HG03432 (cell line): ENCODE measurements at regions not wholly inside any gene's neighbourhood (a gene's known extent, or its start where the extent isn't known, plus 50 kb on each side); places are given as distances from the start of the nearest gene placed in this dataset.
"Not testable (repeated sequence)": the region's sequence is repeated elsewhere in the genome, so short reads cannot be mapped to it uniquely, and the experiment has no call there.

ENCODE experiments used
- ATAC-seq: cut with Tn5 transposase; IDR thresholded peaks from one replicate; pipeline ENCODE4 v1.9.1; 2021; ENCODE audit warnings: mild to moderate bottlenecking, moderate library complexity; ENCODE audit not compliant: unreplicated experiment

DNA sequence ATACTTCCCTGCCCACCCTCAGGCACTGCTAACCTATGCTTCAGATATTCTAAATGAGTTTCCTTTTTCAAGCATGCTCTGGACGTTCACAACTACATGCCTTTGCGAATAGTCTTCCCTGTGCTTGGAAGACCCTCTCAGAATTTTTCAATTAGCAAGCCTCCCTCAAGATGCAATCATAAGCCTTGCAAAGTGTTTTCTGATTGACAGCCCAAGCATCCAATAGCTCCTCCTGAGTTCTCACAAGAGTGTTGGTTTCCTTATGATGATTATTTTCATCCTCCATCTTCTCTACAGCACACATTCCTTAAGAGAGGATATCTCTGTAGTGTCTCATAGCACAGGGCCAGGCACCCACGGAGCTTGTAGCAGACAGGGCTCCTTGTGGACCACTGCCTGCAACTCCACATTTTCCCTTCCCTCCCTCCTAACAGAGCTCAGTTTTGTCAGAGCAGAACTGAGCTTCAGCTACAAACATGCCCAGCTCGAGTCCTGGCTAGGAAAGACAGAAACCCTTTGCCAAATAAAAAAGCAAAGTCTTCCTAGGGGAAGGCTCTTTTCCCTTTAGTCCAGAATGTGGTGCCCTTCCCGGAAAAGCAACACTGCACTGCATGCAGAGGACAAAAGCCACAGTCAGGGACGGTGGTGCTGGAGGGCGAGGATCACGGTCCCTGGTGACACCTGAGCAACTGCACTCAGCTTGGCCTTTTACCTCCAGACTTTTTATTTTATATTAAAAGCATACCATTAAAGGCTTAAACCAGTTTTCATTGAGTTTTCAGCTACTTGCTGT is 819.8 kb upstream of the ID2 start:
- ATAC-seq: no peak

DNA sequence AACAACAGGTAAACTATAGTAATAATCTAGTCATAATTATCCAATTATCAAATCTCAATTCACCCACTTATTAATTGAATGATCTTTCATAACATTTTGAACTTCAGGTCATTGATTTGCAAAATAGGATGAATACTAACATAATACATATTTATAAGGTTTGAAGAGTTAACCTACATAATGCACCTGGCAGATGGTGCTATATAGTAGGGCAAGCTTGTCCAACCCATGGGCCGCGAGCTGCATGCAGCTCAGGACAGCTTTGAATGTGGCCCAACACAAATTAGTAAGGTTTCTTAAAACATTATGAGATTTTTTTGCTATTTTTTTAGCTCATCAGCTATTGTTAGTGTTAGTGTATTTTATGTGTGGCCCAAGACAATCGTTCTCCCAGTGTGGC is 815.8 kb upstream of the ID2 start:
- no peak for ATAC-seq

DNA sequence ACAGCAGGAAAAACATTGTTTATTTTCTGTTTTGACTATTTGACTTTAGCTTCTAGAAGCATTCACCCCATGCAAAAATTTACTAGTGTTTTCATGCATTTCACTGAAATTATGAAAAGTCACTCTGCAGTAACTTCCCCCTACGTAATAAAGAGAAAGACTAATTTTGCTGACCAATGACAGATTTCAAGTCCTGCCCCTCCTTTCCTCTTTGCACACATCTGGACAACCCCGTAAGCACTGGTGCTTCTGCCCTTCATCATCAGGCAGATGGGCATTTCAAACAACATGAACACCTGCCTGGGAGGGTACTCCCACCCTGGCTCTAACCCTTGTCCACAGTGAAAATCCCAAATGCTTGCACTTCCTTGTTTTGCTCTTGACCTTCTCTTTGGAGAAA is 815.0 kb upstream of the ID2 start:
- ATAC-seq: no peak

DNA sequence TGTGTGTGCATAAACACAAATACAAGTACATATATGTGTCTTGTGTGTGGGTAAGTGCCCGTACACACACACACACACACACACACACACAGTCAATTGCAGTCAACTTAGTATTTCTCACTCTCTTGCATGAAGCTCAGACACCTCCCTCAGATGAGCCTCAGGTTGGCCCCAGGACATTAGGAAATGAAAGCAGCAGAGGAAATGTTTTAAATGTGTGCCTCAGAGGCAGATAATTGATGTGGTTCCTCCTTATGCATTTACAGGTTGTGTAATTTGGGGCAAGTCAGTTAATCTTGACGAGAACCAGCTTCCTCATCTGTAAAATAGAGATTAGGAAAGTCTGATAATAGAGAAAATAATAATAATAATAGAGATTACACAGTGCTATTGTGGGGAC is 814.0 kb upstream of the ID2 start:
- no peak for ATAC-seq

DNA sequence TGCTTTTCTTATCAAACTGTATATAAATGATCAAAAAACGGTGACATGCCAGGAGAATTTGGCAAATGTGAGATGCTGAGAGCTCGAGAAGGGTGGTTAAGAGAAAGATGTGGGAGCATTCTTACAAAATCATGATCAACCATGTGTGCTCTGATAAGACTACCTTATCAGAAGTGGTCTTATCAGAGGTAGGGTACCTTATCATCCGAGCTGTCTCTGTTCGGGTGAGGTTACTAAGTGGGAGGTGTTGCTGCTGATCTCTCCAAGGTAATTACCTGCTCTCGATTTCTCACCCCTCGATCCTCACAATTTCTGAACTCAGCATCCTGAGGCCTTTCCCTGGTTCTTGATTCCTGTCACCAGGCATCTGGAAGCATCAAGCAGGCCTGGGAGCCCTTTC is 813.0 kb upstream of the ID2 start:
- ATAC-seq: no peak

DNA sequence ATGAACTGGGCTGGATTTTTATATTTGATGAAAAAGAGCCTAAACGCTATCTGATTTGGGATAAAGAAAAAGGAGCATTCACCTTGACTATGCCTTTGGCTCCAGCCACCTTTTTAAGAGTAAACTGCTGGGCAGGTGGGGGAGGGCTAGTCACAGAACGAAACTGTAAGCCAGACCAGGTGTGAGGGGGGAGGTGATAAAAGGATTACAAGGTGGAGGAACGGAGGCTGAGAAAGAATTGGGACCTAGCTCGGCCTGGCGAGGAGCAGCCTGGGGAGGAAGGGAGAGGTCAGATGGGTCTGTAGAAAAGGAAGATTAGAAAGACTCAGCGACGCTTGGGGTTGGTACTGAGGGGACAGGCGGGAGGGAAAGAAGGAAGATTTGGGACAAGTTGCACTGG is 805.4 kb upstream of the ID2 start:
- not testable (repeated sequence) for ATAC-seq

DNA sequence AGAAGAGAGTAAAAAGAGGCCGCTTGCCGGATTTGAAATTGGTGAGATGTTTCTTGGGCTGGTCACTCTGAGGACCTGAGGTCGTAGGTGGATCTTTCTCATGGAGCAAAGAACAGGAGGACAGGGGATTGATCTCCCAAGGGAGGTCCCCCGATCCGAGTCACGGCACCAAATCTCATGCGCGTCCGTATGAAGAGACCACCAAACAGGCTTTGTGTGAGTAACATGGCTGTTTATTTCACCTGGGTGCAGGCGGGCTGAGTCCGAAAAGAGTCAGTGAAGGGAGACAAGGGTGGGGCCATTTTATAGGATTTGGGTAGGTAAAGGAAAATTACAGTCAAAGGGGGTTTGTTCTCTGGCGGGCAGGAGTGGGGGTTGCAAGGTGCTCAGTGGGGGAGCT is 803.6 kb upstream of the ID2 start:
- not testable (repeated sequence) for ATAC-seq

DNA sequence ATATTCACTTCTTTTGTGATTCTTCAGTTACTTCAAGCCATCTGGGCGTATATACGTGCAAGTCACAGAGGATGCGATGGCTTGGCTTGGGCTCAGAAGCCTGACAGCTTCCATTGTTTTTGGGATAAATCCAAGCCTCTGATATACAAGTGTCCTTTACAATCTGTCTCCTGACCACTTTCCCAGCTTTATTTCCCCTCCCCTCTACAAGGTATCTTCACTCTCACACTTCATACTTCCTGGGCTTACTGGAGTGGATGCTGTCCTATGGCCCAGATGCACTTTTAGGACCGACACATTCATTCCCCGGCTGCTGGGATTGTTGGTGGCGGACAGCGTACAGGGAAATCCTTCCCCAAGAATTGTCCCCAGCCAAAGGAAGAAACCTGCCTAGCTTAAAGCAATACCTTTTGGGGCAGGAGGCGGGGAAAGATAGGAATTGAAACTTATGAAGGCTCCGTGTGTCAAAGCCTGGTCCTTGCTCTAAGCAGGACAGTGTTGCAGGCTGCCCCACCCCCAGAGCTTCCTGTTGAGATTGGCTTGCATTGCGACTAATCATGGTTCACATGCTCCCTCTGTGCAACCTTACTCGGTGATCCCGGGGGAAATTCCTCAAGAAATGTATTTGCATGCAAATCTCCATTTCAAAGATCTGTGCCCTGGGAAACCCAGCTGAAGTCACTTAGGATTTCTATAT is 802.9 kb upstream of the ID2 start:
- ATAC-seq: no peak

DNA sequence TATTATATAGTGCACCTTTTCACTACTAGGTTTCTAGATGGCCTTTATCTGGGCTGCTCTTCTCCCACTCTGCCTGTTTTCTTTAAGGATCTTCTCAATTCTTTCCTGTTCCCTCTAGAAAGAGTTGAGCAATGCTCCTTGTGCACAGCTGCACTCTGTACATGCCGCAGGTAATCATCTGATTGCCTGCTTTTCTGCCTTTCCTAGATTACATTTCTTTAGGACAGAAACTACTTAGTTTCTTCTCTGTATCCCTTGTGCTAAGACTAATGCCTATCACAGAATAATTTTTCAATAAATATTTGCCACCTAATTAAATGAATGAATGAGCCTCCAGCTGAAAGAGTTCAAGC is 802.4 kb upstream of the ID2 start:
- ATAC-seq: no peak

DNA sequence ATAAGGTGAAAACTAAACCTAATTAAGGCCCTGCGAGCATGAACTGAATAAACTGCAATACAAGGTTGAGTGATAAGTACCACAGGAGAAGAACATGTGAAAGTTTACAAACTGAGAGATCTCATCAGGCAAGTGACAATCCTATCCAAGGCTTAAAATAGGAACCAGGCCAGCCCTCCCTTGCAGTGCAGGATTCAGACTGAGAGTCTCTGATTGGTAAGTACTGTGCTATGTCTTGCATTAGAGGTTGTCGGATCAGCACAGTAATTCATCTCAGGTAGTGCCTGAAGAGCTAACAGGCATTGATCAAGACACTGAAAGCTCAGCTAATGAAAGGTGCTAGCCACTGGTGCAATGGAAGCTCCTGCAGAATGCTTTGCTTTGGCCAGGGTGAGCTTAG is 801.7 kb upstream of the ID2 start:
- ATAC-seq: no peak

DNA sequence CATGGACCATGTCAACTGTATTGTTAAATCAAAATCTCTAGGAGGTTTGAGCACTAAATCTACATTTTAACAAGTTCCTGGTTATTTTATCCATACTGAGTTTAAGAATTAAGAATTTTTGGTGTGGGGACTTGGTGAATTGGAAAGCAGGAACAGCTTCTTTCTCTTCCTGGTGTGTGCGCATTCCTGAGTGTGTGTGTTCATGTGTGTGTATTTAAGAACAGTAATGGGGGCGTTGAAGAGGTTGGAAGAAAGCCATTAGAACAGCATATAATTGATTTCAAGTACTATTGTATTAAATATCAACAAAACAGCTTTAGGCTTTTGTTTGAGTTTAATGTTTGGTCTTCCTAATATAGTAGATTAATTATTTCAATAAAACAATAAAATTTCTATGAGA is 801.3 kb upstream of the ID2 start:
- no peak for ATAC-seq

DNA sequence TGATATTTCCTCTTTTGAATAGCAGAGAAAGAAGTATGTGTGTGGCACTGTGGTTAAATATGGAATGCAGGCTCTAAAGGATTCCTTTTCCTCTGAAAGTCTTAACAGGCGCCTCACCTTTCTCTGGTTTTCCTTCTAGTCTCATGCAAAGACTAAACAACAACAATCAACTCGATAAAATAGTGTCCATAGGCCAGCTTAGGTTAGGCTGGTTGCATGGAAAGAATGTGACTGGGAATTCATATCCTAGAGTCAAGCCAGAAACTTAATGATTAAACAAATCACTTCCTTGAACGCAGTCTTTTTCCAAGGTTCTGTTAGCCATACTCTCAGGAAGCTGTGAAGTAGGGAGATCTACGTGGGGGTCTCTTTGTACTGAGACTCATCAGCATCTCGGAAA is 800.8 kb upstream of the ID2 start:
- no peak for ATAC-seq

DNA sequence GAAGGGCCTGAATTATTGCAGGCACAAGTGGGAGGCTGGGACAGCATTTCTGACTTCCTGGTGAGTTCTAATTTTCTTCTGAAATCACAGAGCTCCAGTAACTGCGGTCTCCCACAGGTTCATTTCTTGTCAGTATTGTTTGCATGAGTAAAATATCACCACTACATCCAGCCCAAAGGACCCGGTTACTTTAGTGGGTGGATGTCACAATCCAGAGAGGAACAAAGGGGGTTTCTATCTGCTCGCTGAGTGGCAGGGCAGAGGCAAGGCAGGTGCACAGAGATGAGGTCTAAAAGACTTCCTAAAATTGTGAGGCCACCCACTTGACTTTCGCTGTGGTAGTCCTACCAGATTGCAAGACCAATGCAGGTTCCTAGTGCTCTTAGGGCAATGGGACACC is 800.4 kb upstream of the ID2 start:
- ATAC-seq: no peak

DNA sequence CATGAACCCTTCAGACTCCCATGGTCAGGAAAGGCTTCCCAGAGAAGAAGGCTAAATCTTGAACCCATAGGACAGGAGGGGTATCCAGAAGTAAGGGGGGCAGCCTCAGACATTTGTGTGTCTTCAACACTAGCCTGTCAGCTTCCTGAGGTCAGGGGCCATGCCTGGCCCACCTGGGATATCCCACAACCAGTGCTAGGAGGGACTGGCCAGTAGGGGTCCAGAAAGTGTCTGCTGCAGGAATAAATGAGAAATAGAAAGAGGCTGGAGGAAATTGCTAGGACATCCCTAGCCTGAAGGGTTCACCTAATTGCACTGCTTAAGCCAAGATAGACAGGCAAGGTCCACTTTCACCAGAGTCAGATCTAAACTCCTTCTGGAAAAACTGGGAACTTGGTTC is 799.6 kb upstream of the ID2 start:
- ATAC-seq: no peak

DNA sequence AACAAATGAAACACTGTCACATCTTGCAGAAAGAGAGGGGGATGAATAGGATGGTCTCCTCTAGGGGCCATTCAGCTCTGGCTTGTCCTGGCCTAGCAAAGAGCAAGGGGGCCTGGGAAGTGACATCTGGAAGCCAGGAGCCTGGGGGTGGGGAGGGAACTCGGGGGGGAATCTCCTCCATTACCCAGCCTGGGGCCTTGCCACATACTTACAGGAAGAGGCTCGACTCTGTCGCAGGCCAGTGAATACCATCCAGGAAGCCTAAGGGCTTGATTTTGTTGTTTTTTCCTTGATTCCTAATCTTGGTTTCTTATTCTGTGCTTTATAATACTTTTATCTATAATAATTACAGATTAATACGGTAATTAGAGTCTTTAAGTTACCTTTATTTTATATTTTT is 797.5 kb upstream of the ID2 start:
- no peak for ATAC-seq

DNA sequence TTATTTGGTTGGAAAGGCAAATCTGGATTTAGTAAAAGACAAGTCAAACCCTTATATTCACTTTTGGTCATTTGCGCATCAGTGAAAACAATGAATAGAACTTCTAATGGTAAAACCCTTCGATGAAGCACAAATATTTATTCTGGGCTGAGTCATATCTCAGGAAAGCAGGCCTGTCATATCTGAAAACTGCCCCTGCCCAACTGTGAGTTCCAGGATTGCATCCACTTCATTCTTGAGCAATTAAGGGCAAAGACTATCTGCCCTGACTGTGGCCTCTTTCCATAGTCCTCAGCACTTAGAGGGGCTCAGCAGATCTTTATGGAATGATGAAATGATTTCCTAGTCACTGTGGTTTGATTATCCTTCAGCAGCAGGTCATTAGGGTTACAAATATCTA is 795.2 kb upstream of the ID2 start:
- ATAC-seq: no peak

DNA sequence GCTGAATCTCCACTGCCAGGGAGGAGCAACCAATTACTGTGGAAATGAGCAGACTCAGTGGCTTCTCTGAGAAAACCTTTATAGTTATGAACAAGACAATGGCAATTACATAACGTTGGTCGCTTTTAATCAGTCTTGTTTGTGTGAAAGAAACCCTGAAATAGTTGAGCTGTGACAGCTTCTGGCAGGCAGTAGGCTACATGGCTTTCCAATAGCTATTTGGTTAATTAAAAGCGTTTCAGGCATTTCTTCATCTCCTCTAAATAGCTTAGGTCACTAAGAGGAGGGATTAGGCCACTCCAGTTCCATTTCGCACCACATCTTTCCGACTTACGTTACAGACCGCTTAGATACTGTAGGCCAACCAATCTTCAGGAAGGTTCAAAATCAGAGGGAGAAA is 794.4 kb upstream of the ID2 start:
- ATAC-seq: no peak

DNA sequence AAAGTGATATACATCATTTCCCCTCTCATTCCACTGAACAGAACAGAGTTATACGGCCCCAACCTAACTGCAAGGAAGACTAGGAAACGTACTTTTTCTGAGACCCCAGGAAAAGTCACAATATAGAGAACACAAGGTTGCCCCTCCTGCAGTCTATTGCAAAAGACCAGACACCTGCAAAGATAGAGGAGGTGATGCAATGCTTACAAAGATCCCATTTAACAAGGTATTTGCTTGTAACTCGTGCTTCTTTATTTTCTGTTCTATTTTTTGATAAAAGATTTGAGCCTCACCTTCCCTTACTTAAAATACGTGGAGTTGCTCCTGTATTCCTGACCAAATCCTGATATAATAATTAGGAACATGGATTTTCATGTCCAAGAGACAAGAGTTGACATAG is 793.0 kb upstream of the ID2 start:
- ATAC-seq: no peak

DNA sequence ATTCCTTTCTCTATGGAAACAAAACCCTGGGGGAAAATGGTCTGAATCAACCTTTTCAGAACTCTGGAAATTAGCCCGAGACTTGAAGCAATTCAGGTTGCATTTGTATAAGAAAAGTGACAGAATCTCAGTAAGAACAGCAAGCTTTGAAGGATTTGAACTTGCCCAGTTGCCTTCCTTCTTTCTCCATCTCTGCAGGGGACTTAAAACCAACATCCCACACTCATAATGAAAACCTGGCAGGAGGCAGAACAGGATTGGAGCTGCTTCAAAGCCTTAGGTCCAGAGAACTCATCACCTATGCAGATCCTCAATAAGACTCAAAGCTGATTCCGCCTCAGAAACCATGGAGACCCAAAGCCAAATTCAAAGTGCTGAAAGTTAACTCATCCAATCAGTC is 790.5 kb upstream of the ID2 start:
- no peak for ATAC-seq

DNA sequence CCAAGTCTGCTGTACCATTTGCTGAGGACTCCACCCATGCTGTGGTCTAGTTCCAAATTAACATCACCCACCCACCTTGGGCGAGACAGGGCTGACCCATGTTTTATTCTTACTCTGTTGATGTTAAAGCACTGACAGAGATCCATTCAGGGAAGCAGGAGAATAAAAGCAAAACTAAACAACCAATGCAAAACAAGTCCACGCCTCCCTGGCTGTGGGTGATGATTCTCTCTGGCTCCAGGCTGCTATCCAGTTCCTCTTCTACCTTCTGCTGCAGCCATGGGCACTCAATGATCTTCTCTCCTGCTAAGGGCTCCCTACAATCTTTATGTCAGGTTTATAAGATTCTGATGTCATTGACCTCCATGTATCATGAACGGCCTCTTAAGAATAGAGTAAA is 786.6 kb upstream of the ID2 start:
- no peak for ATAC-seq

DNA sequence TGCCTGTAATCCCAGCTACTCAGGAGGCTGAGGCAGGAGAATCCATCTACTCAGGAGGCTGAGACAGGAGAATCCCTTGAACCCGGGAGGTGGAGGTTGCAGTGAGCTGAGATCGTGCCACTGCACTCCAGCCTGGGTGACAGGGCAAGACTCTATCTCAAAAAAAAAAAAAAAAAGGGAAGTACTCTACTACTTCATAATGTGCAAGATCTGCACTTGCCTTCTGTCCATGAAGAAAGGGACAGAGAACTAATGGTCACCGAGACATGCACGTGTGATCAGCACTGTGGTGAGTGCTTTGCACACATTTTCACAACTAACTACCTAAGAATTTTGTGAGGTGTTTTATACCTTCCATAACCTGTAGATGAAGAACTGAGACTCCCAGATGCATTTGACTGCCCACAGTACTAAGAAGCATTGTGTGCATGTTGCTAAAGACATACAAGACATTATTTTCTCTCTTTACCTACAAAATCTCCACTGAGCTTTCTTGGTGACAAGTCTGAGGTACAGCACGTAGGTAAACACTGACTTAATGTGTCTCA is 784.8 kb upstream of the ID2 start:
- no peak for ATAC-seq

DNA sequence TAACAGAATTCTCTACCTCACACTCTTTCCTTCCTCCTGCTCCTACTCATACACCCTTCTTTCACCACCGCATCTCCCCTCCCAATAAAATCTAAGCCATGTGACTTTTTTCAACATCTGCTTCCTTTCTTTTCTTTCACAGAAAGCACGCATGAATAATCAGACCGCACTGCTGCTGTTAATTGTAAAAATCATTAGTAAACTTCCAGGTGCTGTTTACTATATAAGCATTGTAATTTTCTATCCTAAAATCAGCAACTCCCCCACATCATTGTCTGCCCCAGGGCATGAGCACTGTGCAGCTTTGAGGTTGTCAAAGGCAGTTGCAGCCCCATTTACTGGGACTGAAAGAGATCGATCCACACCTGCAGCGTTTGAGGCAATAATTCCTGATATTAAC is 782.6 kb upstream of the ID2 start:
- ATAC-seq: no peak

DNA sequence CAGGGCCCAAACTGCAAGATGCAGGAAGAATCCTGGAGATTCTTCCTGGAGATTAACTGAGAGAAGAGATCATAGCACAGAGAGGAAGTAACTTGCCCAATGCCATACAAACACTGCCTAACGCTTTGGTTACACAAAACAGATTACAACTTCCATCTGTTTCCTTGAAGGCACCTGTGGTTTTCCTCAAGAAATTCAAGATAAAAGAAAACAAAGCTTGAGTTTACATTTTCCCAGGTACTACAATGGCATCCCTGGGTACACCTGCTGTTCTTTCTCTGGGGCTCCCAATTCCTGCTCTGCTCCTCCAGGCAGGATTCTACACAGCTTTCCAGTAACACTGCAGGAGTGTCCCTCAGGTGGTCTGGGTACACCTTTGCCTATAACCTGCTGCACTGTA is 781.9 kb upstream of the ID2 start:
- no peak for ATAC-seq
